ENCODE measurements at regions not wholly inside any gene's neighbourhood (a gene's known extent, or its start where the extent isn't known, plus 50 kb on each side); places are given as distances from the start of the nearest gene placed in this dataset.

GRCh38 chr12:44960856-44961255, 84.7 kb upstream of the NELL2 start:
- no peak for TF ChIP-seq CTCF (IDR thresholded peaks at IDR 0.05)
- no peak for TF ChIP-seq POLR2A (IDR thresholded peaks at IDR 0.05)
